ENCODE measurements at regions not wholly inside any gene's neighbourhood (a gene's known extent, or its start where the extent isn't known, plus 50 kb on each side); places are given as distances from the start of the nearest gene placed in this dataset.

GRCh38 chr2:118339386-118339785 lies 251.1 kb downstream of the INSIG2 start:
- peaks cover 13% of the 10 kb centered on the region for H3K27me3 Mint-ChIP-seq
- peaks cover 6 to 11% of the 10 kb centered on the region in 2 experiments for H3K9me3 ChIP-seq (ENCODE audit: control insufficient read depth in 2 of 2, low read length in 2 of 2)
- H3K4me3 Mint-ChIP-seq: no peak overlapping the region

GRCh38 chr2:118333664-118334063 lies 245.4 kb downstream of the INSIG2 start:
- H3K36me3 ChIP-seq (ENCODE audit: control insufficient read depth, insufficient read depth, low read length): no peaks in the 10 kb centered on the region
- H3K9me3 ChIP-seq (ENCODE audit: control insufficient read depth in 2 of 2, low read length in 2 of 2): peaks cover 0 to 1% of the 10 kb centered on the region in 2 experiments
- ATAC-seq (ENCODE audit: low read depth in 2 of 2): no peak
- no peak for DNase-seq
- Mint-ChIP-seq H3K36me3 (no peaks in the 10 kb centered on the region), H3K27me3 (peaks cover 27% of the 10 kb centered on the region), H3K4me1 (no peaks in the 10 kb centered on the region), H3K4me3 (no peak overlapping the region), H3K27ac (no peak overlapping the region), H3K9me3 (peaks cover 0 to 10% (median 1%) of the 10 kb centered on the region in 7 donors)
- no peak overlapping the region for H3K27ac ChIP-seq (ENCODE audit: insufficient read depth, low read length, poor library complexity, severe bottlenecking)
- no peaks in the 10 kb centered on the region for H3K4me1 ChIP-seq (ENCODE audit: control insufficient read depth, insufficient read depth, low read length, poor library complexity, severe bottlenecking)
- peaks cover 11% of the 10 kb centered on the region for H3K27me3 ChIP-seq (ENCODE audit: control insufficient read depth, insufficient read depth, low read length)
- H3K4me3 ChIP-seq (ENCODE audit: low read depth, low read length): no peak overlapping the region

More at GRCh38 chr2:118339386-118339785, 251.1 kb downstream of the INSIG2 start:
- peaks cover 0 to 22% (median 8%) of the 10 kb centered on the region in 7 donors for H3K9me3 Mint-ChIP-seq
- H3K4me1 Mint-ChIP-seq: no peaks in the 10 kb centered on the region
- no peak for DNase-seq
- Histone ChIP-seq H3K36me3 (ENCODE audit: control insufficient read depth, insufficient read depth, low read length) (no peaks in the 10 kb centered on the region), H3K4me3 (ENCODE audit: low read depth, low read length) (no peak overlapping the region), H3K27me3 (ENCODE audit: control insufficient read depth, insufficient read depth, low read length) (peaks cover 6% of the 10 kb centered on the region), H3K4me1 (ENCODE audit: control insufficient read depth, insufficient read depth, low read length, poor library complexity, severe bottlenecking) (no peaks in the 10 kb centered on the region), H3K27ac (ENCODE audit: insufficient read depth, low read length, poor library complexity, severe bottlenecking) (no peak overlapping the region)
- ATAC-seq (ENCODE audit: low read depth in 2 of 2): no peak
- no peaks in the 10 kb centered on the region for H3K36me3 Mint-ChIP-seq
- H3K27ac Mint-ChIP-seq: no peak overlapping the region

DNA sequence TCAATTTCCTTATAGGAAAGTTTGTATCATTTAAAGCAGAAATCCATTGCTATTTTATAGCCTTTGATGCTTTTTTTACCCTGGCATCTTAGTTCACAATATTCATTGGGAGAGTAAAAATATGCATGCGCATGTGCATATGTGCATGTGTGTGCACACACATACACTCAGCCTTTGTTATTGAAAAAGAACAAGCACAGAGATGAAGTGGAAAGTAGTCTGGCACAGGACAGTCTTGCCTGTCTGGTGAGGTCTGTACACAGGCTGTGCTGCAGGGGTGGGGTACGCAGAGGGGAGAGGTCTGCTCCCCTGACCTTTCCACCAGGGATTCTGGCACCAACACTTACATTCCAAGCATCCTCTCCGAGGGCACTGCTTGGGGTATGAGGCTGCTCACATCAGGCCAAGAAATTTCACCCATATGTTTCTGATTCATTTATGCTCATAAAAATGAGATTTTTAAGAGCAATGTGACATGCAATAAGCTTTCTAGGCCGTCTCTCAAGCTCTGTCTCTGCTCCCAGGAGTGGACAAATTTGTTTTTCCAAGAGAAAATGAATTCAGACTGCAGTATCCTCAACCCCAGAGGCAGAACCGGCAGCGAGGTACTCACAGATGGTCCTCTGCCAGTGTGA lies 237.2 kb downstream of the INSIG2 start:
- DNase-seq (no peak), ATAC-seq (ENCODE audit: low read depth in 2 of 2) (no peak)
- Histone ChIP-seq H3K9me3 (ENCODE audit: control insufficient read depth in 2 of 2, low read length in 2 of 2) (no peaks in the 10 kb centered on the region), H3K27me3 (ENCODE audit: control insufficient read depth, insufficient read depth, low read length) (peaks cover 5% of the 10 kb centered on the region), H3K27ac (ENCODE audit: insufficient read depth, low read length, poor library complexity, severe bottlenecking) (no peak overlapping the region), H3K4me1 (ENCODE audit: control insufficient read depth, insufficient read depth, low read length, poor library complexity, severe bottlenecking) (no peaks in the 10 kb centered on the region), H3K36me3 (ENCODE audit: control insufficient read depth, insufficient read depth, low read length) (no peaks in the 10 kb centered on the region), H3K4me3 (ENCODE audit: low read depth, low read length) (no peak overlapping the region)
- Mint-ChIP-seq H3K4me3 (no peak overlapping the region), H3K9me3 (peaks cover 0 to 5% (median 2%) of the 10 kb centered on the region in 7 donors), H3K27me3 (peaks cover 16% of the 10 kb centered on the region), H3K27ac (no peak overlapping the region), H3K4me1 (no peaks in the 10 kb centered on the region), H3K36me3 (peaks cover 5% of the 10 kb centered on the region)

GRCh38 chr2:118322406-118322805 lies 234.1 kb downstream of the INSIG2 start:
- Mint-ChIP-seq H3K9me3 (peaks cover 0 to 4% (median 2%) of the 10 kb centered on the region in 7 donors), H3K27me3 (peaks cover 13% of the 10 kb centered on the region), H3K27ac (no peak overlapping the region), H3K4me3 (no peak overlapping the region), H3K4me1 (peaks cover 0 to 3% (median 0%) of the 10 kb centered on the region in 4 donors), H3K36me3 (peaks cover 5% of the 10 kb centered on the region)
- no peaks in the 10 kb centered on the region for H3K9me3 ChIP-seq (ENCODE audit: control insufficient read depth in 2 of 2, low read length in 2 of 2)
- no peak overlapping the region for H3K4me3 ChIP-seq (ENCODE audit: low read depth, low read length)
- H3K27ac ChIP-seq (ENCODE audit: insufficient read depth, low read length, poor library complexity, severe bottlenecking): no peak overlapping the region
- DNase-seq: no peak
- peaks cover 11% of the 10 kb centered on the region for H3K27me3 ChIP-seq (ENCODE audit: control insufficient read depth, insufficient read depth, low read length)
- H3K4me1 ChIP-seq (ENCODE audit: control insufficient read depth, insufficient read depth, low read length, poor library complexity, severe bottlenecking): no peaks in the 10 kb centered on the region
- no peak for ATAC-seq (ENCODE audit: low read depth in 2 of 2)
- H3K36me3 ChIP-seq (ENCODE audit: control insufficient read depth, insufficient read depth, low read length): no peaks in the 10 kb centered on the region

DNA sequence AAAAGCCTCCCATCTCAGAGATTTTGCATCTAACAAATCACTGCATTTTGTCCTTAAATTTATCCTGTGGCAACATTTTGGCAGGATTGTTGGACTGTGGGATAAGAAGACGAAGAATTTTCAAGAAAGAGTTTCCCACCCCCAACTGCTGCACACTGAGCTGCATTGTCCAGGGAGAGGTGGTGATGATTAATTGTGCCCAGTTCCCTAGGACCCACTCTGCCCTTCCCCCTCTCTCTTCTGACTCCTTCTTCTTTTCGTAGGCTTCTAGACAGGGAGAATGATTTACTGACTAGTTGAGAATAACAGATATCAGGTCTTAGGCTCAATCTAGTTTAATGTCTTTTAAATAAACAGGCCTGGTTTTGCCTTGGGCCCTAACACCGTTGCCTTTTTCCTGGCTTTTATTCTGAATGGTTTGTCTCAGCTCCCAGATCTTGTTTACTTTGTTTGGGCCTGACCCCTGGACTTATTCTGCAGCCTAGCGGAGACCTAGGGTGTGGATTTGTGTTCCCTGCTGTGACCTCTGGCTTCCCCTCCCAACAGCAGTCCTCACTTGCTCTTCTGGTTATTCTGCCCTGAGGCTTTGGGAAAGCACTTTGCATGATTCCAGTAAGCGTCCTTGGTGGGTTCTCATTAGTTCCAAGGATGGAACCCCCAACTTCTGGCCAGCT lies 233.3 kb downstream of the INSIG2 start:
- no peaks in the 10 kb centered on the region for H3K9me3 ChIP-seq (ENCODE audit: control insufficient read depth in 2 of 2, low read length in 2 of 2)
- H3K4me3 ChIP-seq (ENCODE audit: low read depth, low read length): no peak overlapping the region
- peaks cover 0 to 3% (median 0%) of the 10 kb centered on the region in 4 donors for H3K4me1 Mint-ChIP-seq
- no peak overlapping the region for H3K4me3 Mint-ChIP-seq
- H3K36me3 ChIP-seq (ENCODE audit: control insufficient read depth, insufficient read depth, low read length): no peaks in the 10 kb centered on the region
- H3K27ac Mint-ChIP-seq: peak overlapping the region in 1 of 3 donors; percentile 53
- DNase-seq: no peak
- no peak overlapping the region for H3K27ac ChIP-seq (ENCODE audit: insufficient read depth, low read length, poor library complexity, severe bottlenecking)
- peaks cover 11% of the 10 kb centered on the region for H3K27me3 ChIP-seq (ENCODE audit: control insufficient read depth, insufficient read depth, low read length)
- H3K9me3 Mint-ChIP-seq: peaks cover 0 to 4% (median 2%) of the 10 kb centered on the region in 7 donors
- H3K27me3 Mint-ChIP-seq: peaks cover 13% of the 10 kb centered on the region
- H3K36me3 Mint-ChIP-seq: peaks cover 5% of the 10 kb centered on the region
- no peak for ATAC-seq (ENCODE audit: low read depth in 2 of 2)
- no peaks in the 10 kb centered on the region for H3K4me1 ChIP-seq (ENCODE audit: control insufficient read depth, insufficient read depth, low read length, poor library complexity, severe bottlenecking)

GRCh38 chr2:118320658-118321057 lies 232.4 kb downstream of the INSIG2 start:
- Histone ChIP-seq H3K4me1 (ENCODE audit: control insufficient read depth, insufficient read depth, low read length, poor library complexity, severe bottlenecking) (no peaks in the 10 kb centered on the region), H3K9me3 (ENCODE audit: control insufficient read depth in 2 of 2, low read length in 2 of 2) (no peaks in the 10 kb centered on the region), H3K36me3 (ENCODE audit: control insufficient read depth, insufficient read depth, low read length) (no peaks in the 10 kb centered on the region), H3K4me3 (ENCODE audit: low read depth, low read length) (no peak overlapping the region), H3K27ac (ENCODE audit: insufficient read depth, low read length, poor library complexity, severe bottlenecking) (no peak overlapping the region), H3K27me3 (ENCODE audit: control insufficient read depth, insufficient read depth, low read length) (peaks cover 11% of the 10 kb centered on the region)
- no peak for DNase-seq
- H3K4me3 Mint-ChIP-seq: no peak overlapping the region
- no peak for ATAC-seq (ENCODE audit: low read depth in 2 of 2)
- H3K4me1 Mint-ChIP-seq: peaks cover 0 to 3% (median 0%) of the 10 kb centered on the region in 4 donors
- peaks cover 5% of the 10 kb centered on the region for H3K36me3 Mint-ChIP-seq
- H3K27ac Mint-ChIP-seq: no peak overlapping the region
- H3K9me3 Mint-ChIP-seq: peaks cover 0 to 4% (median 2%) of the 10 kb centered on the region in 7 donors
- H3K27me3 Mint-ChIP-seq: peaks cover 13% of the 10 kb centered on the region

GRCh38 chr2:118320196-118320595 lies 231.9 kb downstream of the INSIG2 start:
- H3K4me1 ChIP-seq (ENCODE audit: control insufficient read depth, insufficient read depth, low read length, poor library complexity, severe bottlenecking): no peaks in the 10 kb centered on the region
- Mint-ChIP-seq H3K4me3 (no peak overlapping the region), H3K27ac (no peak overlapping the region), H3K4me1 (peaks cover 0 to 3% (median 0%) of the 10 kb centered on the region in 4 donors), H3K36me3 (peaks cover 5% of the 10 kb centered on the region), H3K27me3 (peaks cover 13% of the 10 kb centered on the region), H3K9me3 (peaks cover 0 to 4% (median 2%) of the 10 kb centered on the region in 7 donors)
- H3K27me3 ChIP-seq (ENCODE audit: control insufficient read depth, insufficient read depth, low read length): peaks cover 11% of the 10 kb centered on the region
- ATAC-seq (ENCODE audit: low read depth in 2 of 2): no peak
- no peak overlapping the region for H3K4me3 ChIP-seq (ENCODE audit: low read depth, low read length)
- H3K9me3 ChIP-seq (ENCODE audit: control insufficient read depth in 2 of 2, low read length in 2 of 2): no peaks in the 10 kb centered on the region
- no peak overlapping the region for H3K27ac ChIP-seq (ENCODE audit: insufficient read depth, low read length, poor library complexity, severe bottlenecking)
- no peak for DNase-seq
- no peaks in the 10 kb centered on the region for H3K36me3 ChIP-seq (ENCODE audit: control insufficient read depth, insufficient read depth, low read length)
